ENCODE measurements at regions not wholly inside any gene's neighbourhood (a gene's known extent, or its start where the extent isn't known, plus 50 kb on each side); places are given as distances from the start of the nearest gene placed in this dataset.

GRCh38 chr1:55520861-55521260 is 305.7 kb upstream of the USP24 start:
- TF ChIP-seq CTCF (IDR thresholded peaks at IDR 0.05) (no peak), POLR2A (IDR thresholded peaks at IDR 0.05) (no peak)
